HG02763 (cell line): ENCODE measurements at regions not wholly inside any gene's neighbourhood (a gene's known extent, or its start where the extent isn't known, plus 50 kb on each side); places are given as distances from the start of the nearest gene placed in this dataset.

Experiments
- ATAC-seq: cut with Tn5 transposase; IDR thresholded peaks from one replicate; pipeline ENCODE4 v1.9.1; 2021; ENCODE audit warnings: mild to moderate bottlenecking, moderate library complexity; ENCODE audit not compliant: unreplicated experiment

DNA sequence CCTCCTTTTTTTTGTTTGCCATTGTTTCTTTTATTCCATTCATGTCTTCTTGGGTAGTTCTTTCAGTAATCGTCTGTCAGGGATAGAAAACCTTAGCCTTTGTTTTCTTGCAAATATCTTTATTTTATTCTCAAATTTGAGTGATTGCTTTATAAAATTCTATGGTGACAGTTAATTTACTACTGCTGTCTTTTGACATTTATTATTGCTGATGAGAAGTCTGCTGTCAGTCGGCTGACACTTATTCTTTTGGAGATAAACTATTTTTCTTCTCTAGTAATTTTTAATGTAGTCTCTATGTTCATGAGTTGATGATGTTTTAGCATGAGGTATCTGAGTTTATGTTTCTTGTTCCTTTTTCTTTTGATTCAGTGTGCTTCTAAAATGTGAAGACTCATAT, 983.8 kb downstream of the TTLL7 start:
- no peak for ATAC-seq

GRCh38 chr1:83012950-83013349, 986.0 kb downstream of the TTLL7 start:
- no peak for ATAC-seq

- ATAC-seq, result no peak
Measured at GRCh38 chr1:83011265-83011664, 987.7 kb downstream of the TTLL7 start.

- ATAC-seq, result no peak
Measured at GRCh38 chr1:83006271-83006670, 992.7 kb downstream of the TTLL7 start.

- ATAC-seq, result no peak
Measured at GRCh38 chr1:83000286-83000685, 998.6 kb downstream of the TTLL7 start.

GRCh38 chr1:82995951-82996350, 1003.0 kb downstream of the TTLL7 start:
- ATAC-seq, result no peak

DNA sequence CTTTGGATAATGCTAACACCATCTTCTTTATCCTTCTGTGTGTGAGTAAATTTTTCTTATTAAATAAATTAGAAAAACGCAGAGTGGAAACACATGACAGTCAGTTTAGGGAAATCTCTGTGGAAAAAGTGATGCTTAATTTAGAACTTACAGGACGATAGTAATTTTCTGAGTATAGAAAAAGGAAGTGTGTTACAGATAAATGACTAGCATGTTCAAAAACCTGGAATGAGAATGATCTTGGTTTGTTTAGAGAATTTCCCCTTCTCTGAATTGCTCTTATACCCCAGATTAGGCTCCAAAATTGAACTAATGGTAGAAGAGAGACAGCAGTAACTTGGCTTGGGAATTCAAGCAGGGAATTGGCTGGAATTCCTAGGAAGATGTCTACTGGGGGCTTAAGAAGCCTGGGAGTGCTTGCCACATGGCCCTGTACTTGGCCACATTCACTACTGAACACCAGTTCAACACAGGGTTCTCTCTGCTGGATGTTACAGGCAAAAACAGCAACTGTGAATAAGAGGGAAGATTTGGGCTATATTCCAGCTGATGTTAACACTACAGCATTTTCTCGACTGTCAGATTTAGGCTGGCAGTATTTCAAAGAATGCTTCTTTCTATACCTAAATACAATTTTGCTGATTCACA, 1004.2 kb downstream of the TTLL7 start:
- ATAC-seq, result no peak

- ATAC-seq, result no peak
Measured at GRCh38 chr1:82991569-82991968, 1007.4 kb downstream of the TTLL7 start.

DNA sequence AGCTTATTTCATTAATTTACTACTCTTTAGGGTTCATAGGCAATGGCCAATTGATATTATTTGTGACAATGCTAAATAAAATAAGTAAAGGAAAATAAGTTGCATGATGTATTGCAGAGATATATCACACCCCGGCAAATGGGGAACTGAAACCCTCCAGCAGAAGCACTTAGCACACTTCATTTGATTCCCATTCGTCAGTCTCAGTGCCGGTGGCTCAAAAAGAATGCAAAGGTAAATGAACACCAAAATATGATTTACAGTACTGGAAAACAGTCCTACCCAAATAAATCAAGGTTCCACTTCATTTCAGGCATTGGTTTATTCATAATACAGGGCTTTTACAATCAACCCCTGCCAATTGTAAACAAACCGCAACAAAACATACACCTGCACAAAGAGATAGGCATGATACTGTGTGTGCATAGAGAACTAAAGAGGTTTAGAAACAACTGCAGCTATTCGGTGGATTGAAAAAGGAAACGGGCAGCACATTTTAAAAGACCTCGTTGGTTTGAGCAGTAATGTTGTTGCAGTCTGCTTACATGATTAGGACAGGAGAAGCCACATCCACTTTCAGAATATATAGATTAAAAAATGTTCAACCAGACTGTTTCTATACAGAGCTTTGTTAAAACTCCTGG, 1019.2 kb downstream of the TTLL7 start:
- ATAC-seq, result peak; percentile 96

GRCh38 chr1:82978461-82979324, 1020.2 kb downstream of the TTLL7 start:
- ATAC-seq, result no peak

- ATAC-seq, result no peak
Measured at GRCh38 chr1:82972841-82973553, 1025.9 kb downstream of the TTLL7 start.

- ATAC-seq, result no peak
Measured at GRCh38 chr1:82969340-82969739, 1029.6 kb downstream of the TTLL7 start.

DNA sequence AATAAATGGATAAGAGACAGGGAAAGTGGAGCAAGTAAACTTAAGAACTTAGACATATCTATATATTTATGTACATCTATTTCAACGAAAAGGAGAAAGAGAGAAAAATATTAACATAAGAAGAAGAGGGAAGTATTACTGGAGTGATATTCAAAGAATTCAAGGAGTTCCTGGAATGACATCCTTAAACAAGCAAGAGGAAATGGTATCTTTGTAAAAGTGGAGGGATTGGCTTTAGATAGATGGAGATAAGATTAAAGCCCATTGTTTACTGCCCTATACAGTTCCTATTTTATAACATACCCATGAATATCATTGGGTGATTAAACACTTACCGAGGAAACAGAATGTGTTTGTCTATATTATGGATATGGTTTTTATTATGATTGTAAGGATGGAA, 1036.3 kb downstream of the TTLL7 start:
- no peak for ATAC-seq

DNA sequence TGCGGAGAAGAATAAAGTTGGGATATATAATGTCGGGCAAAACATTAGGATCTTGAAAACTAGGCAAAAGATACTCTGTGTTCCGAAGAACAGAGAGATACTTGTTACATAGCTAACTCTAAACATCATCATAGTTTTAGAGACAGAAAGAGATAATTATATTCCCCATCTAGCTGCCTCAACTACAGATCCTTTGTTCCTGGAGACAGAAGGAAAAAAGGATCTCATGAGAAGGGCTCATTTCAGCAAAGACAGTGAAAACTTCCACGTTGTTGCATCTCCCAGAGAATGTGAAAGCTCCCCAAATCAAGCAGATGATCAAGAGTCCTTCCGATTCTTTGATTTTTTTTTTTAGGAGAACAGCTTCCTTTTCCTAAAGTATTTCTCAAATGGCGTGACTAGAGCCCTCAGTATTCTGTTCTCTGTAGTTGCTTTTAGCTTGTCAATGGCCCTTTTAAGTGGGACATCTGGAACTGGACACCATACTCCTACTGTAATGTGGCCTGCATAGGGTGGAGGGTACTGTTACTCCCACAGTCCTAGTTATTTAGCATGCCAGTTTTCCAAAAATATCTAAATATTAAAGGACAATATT, 1048.2 kb downstream of the TTLL7 start:
- ATAC-seq, result no peak

DNA sequence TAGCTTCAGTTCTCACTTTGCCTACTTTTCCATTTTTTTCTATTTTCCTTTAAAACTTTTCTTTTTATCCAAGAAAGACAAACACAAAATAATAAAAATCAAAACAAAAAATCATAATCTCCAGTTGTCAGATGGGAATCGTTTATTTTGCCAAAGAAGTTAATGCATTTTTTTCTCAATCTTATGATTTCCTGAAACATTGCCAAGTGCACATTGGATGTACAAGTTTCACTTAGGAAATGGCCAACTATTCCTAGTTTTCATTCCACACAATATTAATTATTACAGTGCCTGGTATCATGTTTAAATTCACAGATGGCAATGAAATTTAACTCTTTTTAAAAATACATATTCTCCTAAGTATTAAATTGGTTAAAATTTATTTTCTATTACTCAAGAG, 1050.5 kb downstream of the TTLL7 start:
- ATAC-seq, result no peak

GRCh38 chr1:82947278-82947677, 1051.7 kb downstream of the TTLL7 start:
- no peak for ATAC-seq

DNA sequence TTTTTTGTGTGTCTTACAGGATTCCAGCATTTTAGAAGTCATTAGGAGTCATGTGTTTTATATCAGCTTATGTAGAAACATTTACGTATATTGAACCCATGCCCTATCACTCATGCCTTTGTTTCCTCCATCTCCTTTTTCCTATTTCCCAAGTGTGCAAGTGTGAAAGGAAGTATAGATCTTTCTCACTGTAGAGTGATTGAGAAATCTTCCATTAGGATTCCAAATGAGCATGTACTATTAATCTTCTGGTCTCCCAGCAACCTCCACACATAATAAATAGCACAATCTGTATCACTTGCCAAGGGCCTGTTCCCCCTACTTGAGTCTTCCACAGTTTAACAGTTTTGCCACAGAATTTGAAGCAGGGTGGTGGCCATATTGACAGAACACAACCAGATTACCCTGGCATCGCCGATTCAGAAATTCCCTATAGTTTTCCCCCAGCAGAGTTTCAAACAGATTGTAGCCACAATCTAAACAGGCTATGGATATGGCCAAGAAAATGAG, 1052.8 kb downstream of the TTLL7 start:
- ATAC-seq, result no peak

DNA sequence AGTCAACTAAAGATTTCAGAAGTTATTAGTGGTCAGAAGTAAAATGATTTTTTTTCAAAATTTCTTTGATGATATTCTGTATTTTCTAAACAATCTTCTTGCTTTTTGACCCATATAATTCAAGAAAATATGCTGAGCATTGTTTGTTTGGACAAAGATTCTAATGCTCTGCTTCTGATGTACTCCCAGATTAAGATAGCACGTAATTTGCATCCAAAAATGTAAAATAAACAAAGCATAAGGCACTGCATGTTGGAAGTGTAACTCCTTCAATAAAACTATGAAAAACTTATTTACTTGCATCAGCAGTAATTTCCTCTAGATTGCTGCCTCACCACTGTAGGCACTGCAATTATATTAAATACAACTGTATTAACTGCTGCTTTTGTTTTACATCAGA, 1054.1 kb downstream of the TTLL7 start:
- ATAC-seq, result no peak

- no peak for ATAC-seq
Measured at GRCh38 chr1:82934074-82934473, 1064.9 kb downstream of the TTLL7 start.

- ATAC-seq, result no peak
Measured at GRCh38 chr1:82932727-82933126, 1066.2 kb downstream of the TTLL7 start.

DNA sequence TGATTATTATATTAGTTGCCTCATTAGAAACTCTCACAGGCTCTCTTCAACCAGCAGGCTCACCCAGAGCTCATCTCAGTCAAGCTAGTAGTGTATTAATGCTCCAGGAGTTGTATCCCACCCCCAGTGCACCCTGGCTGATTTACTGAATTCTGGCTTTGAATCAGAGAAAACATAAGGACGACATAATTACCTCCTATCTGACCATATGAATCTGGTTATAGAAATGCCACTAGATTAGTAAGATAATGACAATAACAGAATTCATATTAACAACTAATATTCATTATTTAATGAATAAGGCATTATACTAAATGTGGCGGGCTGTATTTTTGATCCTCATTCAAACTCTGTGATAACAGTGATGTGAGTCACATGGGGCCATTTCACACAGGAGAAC, 1066.7 kb downstream of the TTLL7 start:
- ATAC-seq, result no peak
